ENCODE measurements at regions not wholly inside any gene's neighbourhood (a gene's known extent, or its start where the extent isn't known, plus 50 kb on each side); places are given as distances from the start of the nearest gene placed in this dataset.
A peak's percentile ranks its signal among the peaks of the same experiment; 100 is the strongest.
"Not testable (repeated sequence)": the region's sequence is repeated elsewhere in the genome, so short reads cannot be mapped to it uniquely, and the experiment has no call there.

- DNase-seq (ENCODE audit: low read depth, low spot score), result no peak
These were observed 641.6 kb downstream of the NR2F1-AS1 start for GRCh38 chr5:92939428-92939827.

- not testable (repeated sequence) for DNase-seq (ENCODE audit: low read depth, low spot score)
These were observed 643.6 kb downstream of the NR2F1-AS1 start for GRCh38 chr5:92937396-92937795.

DNA sequence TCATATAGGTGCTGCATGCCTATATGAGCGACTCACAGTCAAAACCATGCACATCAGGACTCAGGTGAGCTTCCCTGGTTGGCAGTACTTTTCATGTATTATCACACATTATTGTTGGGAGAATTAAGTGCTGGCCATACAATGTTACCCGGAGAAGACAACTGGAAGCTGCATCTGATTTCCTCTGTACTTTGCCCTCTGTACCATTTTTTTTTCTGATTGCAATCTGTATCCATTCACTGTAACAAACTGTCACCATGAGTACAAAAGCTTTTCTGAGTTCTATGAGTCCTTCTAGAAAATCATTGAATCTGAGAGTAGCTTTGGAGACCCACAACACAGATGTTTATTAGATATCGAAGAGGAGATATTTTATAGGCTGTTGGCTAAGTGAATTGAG, 651.0 kb downstream of the NR2F1-AS1 start:
- no peak for DNase-seq (ENCODE audit: low read depth, low spot score)

- DNase-seq (ENCODE audit: low read depth, low spot score), result no peak
These were observed 653.7 kb downstream of the NR2F1-AS1 start for GRCh38 chr5:92927291-92927778.

DNA sequence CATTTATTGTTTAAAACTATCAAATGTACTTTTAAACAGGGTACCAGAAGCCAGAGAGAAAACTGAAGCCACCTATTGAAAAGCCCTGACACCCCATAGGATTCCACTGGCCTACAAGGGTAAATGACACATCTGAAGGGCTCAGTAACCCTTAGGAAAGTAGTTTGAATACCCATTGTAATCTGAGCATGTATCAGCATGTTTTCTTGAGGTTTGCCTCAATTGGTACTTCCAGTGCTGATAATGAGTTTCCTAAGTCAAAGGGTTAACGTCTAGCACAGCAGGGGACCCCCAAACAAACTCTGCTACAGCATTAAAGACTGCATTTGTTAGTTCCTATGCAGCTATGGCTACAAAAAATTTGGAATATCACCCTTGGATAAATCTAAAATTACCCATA, 657.1 kb downstream of the NR2F1-AS1 start:
- DNase-seq (ENCODE audit: low read depth, low spot score), result no peak

GRCh38 chr5:92922231-92922967, 658.6 kb downstream of the NR2F1-AS1 start:
- DNase-seq (ENCODE audit: low read depth, low spot score), result peak; percentile 79

DNA sequence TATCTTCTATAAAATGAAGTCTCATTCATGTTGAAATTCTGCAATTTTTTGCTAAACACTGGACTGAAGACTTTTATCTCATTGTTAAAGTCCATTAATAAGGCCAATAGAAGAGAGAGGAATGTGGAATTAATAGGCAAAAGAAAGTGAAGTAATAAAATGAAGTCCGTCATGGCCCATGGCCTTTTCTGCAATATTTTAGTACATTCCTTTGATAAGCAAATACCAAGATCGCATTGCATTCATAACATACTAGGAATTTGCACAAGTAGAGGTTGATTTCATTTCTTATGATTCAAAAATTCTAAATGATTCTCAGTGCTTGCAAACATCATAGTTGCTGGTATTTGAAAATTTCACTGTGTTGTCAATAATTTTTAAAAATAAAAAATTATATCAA, 664.0 kb downstream of the NR2F1-AS1 start:
- DNase-seq (ENCODE audit: low read depth, low spot score), result no peak

GRCh38 chr5:92916036-92916435, 665.0 kb downstream of the NR2F1-AS1 start:
- DNase-seq (ENCODE audit: low read depth, low spot score), result no peak

DNA sequence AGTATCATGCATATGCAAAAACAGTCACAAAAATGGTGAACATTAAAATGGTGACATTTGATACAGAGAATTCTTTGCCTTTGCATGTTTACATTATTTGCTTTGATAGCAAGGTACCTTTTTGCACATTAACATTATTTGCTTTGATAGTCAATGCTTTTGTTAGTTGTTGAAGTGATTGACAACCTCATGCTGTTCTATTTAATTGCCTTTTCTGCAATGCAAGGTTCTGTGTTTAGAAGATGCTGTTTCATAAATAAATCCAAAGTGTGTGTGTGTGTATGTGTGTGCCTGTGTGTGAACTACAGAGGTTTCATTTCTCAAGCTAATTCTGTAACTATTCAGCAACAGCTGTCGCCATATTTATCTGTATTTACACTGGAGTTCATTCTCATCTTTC, 668.7 kb downstream of the NR2F1-AS1 start:
- DNase-seq (ENCODE audit: low read depth, low spot score), result no peak

DNA sequence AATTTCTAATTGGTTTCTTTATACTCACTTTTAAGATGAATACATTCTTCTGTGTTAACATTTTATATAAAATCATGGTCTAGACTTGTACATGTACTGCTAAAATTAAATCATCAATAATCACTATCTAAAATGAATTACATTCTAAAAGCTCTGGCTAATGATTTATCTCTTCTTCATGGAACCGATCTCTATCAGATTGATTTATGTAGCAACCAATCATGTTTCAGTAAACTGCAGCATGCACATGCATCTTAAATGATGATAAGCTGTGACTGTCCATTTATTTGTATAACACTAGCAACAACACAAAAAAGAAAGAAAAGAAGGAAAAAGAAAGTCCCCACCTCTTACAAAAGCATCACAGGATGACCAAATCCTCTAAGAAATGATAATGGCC, 669.2 kb downstream of the NR2F1-AS1 start:
- DNase-seq (ENCODE audit: low read depth, low spot score), result no peak

GRCh38 chr5:92911293-92911692, 669.7 kb downstream of the NR2F1-AS1 start:
- DNase-seq (ENCODE audit: low read depth, low spot score), result no peak

- DNase-seq (ENCODE audit: low read depth, low spot score), result peak; percentile 71
These were observed 671.4 kb downstream of the NR2F1-AS1 start for GRCh38 chr5:92909602-92909962.

DNA sequence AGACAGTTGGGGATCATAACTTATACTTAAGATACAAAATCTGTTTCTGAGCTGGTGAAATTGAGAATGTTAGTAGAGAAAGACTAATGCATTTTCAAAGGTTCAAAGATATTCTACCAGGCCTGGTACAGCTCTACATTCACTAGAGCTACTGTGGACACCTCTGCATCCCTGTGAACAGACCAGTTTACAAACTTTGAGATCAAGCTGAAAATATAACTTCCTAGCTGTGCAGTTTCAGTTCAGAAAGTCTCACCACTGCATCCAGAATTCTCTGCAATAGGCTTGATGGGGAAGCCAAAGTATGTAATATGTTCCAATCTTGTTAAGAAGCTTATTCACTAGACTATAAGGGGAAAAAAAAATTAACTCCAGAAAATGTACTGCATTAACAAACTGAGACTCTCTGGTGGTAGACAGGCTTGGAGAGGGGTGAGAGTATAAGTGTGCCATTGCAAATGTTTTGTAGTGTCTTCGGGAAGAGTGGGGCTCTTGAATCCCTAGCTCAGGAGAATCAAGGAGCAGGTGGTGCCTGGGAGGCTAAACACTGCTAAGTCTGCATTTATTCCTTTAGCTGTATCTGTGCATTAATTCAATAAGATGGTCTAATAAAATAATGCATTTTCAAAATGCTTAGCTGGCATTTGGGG, 671.9 kb downstream of the NR2F1-AS1 start:
- no peak for DNase-seq (ENCODE audit: low read depth, low spot score)

GRCh38 chr5:92907938-92908606, 672.9 kb downstream of the NR2F1-AS1 start:
- DNase-seq (ENCODE audit: low read depth, low spot score), result no peak

DNA sequence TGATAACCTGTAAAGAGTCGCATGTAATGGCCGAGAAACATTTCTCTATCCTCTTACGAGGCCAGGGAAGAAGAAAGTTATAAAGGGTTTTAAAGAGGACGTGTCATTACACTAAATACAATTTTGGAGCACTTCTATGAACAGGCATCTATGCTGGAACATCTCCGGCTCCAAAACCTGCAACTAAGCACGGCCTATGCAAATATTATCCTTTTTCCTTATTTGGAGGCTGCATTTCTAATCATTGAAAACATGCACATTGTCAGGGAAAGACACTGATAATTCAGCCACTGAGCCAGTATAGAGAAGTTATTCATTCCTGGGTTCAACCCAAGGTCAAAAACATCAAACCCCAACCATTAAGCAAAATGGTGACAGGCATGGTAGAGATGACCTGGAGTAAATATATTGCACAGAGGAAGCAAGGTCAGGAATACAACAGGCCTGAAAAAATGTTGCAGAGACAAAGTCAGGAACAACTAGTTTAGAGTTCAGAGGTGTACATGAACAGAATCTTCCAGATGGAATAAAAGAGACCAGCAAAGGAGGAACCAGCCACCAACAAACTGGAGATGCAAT, 674.1 kb downstream of the NR2F1-AS1 start:
- DNase-seq (ENCODE audit: low read depth, low spot score), result no peak

DNA sequence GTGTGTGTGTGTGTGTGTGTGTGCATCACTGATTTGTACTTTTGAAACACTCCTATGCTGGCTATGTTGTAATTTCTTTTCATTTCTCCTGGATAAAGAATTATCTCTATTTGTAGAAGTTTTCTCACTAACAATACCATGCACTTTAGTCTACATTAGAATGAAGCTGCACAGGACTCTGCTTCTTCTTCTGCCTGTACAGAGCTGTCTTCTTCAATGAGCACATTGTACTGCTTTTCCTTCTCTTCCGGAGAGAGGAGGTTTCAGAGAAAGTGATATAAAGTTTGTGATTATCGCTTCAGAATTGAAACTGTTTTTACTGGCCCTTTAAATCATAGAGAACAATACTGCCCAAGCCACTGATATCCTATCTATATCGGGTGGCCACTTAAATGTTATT, 677.0 kb downstream of the NR2F1-AS1 start:
- no peak for DNase-seq (ENCODE audit: low read depth, low spot score)

GRCh38 chr5:92899611-92900010, 681.4 kb downstream of the NR2F1-AS1 start:
- no peak for DNase-seq (ENCODE audit: low read depth, low spot score)

DNA sequence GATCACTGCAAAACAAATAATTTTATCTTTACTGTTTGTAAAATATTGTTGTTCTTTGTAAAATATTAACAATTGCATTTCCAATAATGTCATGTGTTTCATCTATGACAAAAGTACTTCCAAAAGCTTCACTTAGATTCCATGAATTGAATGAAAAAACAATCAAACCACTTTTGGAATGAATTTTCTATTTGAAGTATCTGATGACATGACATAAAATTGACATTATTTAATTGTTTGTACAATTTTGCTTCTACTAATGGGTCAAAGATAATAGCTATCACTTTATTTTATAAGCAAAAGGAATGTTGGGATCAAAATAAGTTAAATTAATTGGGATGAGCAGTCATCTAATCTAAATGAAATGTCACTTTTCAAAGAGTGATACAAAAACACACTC, 684.3 kb downstream of the NR2F1-AS1 start:
- DNase-seq (ENCODE audit: low read depth, low spot score), result no peak

GRCh38 chr5:92890841-92891244, 690.2 kb downstream of the NR2F1-AS1 start:
- no peak for DNase-seq (ENCODE audit: low read depth, low spot score)

GRCh38 chr5:92889140-92889539, 691.9 kb downstream of the NR2F1-AS1 start:
- DNase-seq (ENCODE audit: low read depth, low spot score), result no peak

DNA sequence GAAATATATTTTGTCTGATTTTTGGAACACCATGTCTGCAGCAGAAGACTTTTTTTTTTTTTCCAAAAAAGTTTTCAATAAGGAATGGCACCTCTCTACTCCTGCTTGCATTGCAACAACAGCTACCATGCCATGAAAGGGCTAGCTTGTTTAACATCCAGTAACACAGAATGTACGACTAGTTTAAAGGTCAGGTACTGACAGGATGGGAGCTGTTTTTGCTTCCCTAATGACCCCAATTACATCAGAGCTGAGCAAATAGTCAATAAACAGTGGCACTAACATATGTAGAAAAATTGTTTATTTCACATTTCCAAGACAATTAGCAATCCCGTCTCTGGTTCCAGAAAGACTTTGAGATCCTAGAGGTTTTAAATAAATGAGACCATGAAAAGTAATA, 693.8 kb downstream of the NR2F1-AS1 start:
- no peak for DNase-seq (ENCODE audit: low read depth, low spot score)

GRCh38 chr5:92886751-92887150, 694.3 kb downstream of the NR2F1-AS1 start:
- no peak for DNase-seq (ENCODE audit: low read depth, low spot score)

Measured in ELF-1 (cell line).